GM21576 (cell line): ENCODE measurements at regions not wholly inside any gene's neighbourhood (a gene's known extent, or its start where the extent isn't known, plus 50 kb on each side); places are given as distances from the start of the nearest gene placed in this dataset.
"Not testable (repeated sequence)": the region's sequence is repeated elsewhere in the genome, so short reads cannot be mapped to it uniquely, and the experiment has no call there.

Source experiments
- ATAC-seq: cut with Tn5 transposase; IDR thresholded peaks from one replicate; pipeline ENCODE4 v1.9.1; 2021; ENCODE audit warnings: mild to moderate bottlenecking, moderate library complexity; ENCODE audit not compliant: unreplicated experiment

- ATAC-seq, result no peak
Measured at GRCh38 chr1:148386617-148387016, 96.5 kb downstream of the PPIAL4G start.

GRCh38 chr1:148386031-148386398 lies 97.1 kb downstream of the PPIAL4G start:
- not testable (repeated sequence) for ATAC-seq

- no peak for ATAC-seq
Measured at GRCh38 chr1:148385371-148386030, 97.6 kb downstream of the PPIAL4G start.

GRCh38 chr1:148383966-148384365 lies 99.1 kb downstream of the PPIAL4G start:
- ATAC-seq, result no peak

- ATAC-seq, result no peak
Measured at GRCh38 chr1:148379697-148380096, 103.4 kb downstream of the PPIAL4G start.

- ATAC-seq, result no peak
Measured at GRCh38 chr1:148379170-148379500, 104.0 kb downstream of the PPIAL4G start.

- not testable (repeated sequence) for ATAC-seq
Measured at GRCh38 chr1:148377992-148378391, 105.1 kb downstream of the PPIAL4G start.

- not testable (repeated sequence) for ATAC-seq
Measured at GRCh38 chr1:148377045-148377444, 106.1 kb downstream of the PPIAL4G start.

- ATAC-seq, result no peak
Measured at GRCh38 chr1:148374101-148374500, 109.0 kb downstream of the PPIAL4G start.

GRCh38 chr1:148373192-148373925 lies 109.7 kb downstream of the PPIAL4G start:
- ATAC-seq, result no peak

- no peak for ATAC-seq
Measured at GRCh38 chr1:148372731-148373130, 110.4 kb downstream of the PPIAL4G start.

- ATAC-seq, result not testable (repeated sequence)
Measured at GRCh38 chr1:148372051-148372726, 110.9 kb downstream of the PPIAL4G start.

GRCh38 chr1:148371551-148371994 lies 111.5 kb downstream of the PPIAL4G start:
- ATAC-seq, result not testable (repeated sequence)

- not testable (repeated sequence) for ATAC-seq
Measured at GRCh38 chr1:148370661-148371060, 112.4 kb downstream of the PPIAL4G start.

- ATAC-seq, result no peak
Measured at GRCh38 chr1:148367596-148367995, 115.5 kb downstream of the PPIAL4G start.

GRCh38 chr1:148366136-148366753 lies 116.9 kb downstream of the PPIAL4G start:
- not testable (repeated sequence) for ATAC-seq

GRCh38 chr1:148365151-148365550 lies 118.0 kb downstream of the PPIAL4G start:
- not testable (repeated sequence) for ATAC-seq

- ATAC-seq, result not testable (repeated sequence)
Measured at GRCh38 chr1:148363979-148364378, 119.1 kb downstream of the PPIAL4G start.

- no peak for ATAC-seq
Measured at GRCh38 chr1:148363439-148363810, 119.7 kb downstream of the PPIAL4G start.

- ATAC-seq, result no peak
Measured at GRCh38 chr1:148362626-148363438, 120.3 kb downstream of the PPIAL4G start.

- no peak for ATAC-seq
Measured at GRCh38 chr1:148362216-148362611, 120.9 kb downstream of the PPIAL4G start.
